HG03432 (cell line): ENCODE measurements at regions not wholly inside any gene's neighbourhood (a gene's known extent, or its start where the extent isn't known, plus 50 kb on each side); places are given as distances from the start of the nearest gene placed in this dataset.
"Not testable (repeated sequence)": the region's sequence is repeated elsewhere in the genome, so short reads cannot be mapped to it uniquely, and the experiment has no call there.

ENCODE experiments used
- ATAC-seq: cut with Tn5 transposase; IDR thresholded peaks from one replicate; pipeline ENCODE4 v1.9.1; 2021; ENCODE audit warnings: mild to moderate bottlenecking, moderate library complexity; ENCODE audit not compliant: unreplicated experiment

- ATAC-seq, result no peak
Observed at GRCh38 chr5:167426501-167426900, 864.9 kb upstream of the WWC1 start.

DNA sequence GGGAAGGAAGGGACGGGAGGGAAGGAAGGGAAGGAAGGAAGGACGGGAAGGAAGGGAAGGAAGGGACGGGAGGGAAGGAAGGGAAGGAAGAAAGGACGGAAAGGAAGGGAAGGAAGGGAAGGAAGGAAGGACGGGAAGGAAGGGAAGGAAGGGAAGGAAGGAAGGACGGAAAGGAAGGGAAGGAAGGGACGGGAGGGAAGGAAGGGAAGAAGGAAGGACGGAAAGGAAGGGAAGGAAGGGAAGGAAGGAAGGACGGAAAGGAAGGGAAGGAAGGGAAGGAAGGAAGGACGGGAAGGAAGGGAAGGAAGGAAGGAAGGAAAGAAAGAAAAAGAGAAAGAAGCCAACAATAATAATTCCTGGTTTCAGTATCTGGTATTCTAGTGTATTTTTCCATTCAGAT, 863.8 kb upstream of the WWC1 start:
- ATAC-seq, result not testable (repeated sequence)

GRCh38 chr5:167440846-167441245, 850.6 kb upstream of the WWC1 start:
- no peak for ATAC-seq

- ATAC-seq, result no peak
Observed at GRCh38 chr5:167442922-167443321, 848.5 kb upstream of the WWC1 start.

DNA sequence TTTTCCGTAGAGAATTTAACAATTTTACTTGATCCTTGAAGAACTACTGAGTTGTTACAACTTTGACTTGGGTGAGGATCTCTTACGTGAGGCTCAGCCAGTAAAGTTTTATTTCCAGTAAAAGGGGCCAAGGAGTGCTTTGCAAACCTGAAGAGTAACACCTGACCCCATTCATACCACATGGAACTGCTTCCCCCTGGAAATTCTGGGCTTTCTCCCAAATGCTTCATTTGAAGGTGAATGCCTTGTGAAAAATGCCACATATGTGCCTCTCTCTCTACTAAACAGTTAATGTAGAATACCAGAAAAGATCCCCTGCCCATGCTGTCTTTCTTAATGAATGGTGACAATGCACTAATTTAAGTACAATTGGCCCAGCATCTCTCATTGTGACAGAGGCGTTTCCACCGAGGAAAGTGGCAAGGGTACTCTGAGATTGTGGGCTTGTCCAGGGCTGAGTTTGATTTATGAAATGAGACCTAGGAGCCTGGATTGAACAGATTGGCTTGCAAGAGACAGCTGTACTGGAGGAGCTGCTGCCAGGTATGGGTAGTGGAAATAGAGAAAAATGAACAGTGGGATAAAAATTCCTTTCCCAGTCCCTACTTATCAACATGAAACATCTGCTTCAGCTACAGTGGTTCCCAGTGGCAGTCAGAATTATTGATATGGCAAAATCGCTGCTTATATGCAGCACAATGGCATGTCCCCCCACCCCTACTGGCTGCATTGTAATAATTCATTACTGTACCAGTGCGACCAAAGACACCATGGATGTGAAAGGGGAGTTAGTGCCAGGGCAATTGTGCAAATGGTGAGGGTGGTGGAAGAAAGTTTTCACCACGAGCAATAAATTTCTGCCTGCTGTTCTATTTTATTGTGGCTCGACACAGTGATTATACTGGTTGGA, 843.7 kb upstream of the WWC1 start:
- ATAC-seq, result no peak

- no peak for ATAC-seq
Observed at GRCh38 chr5:167448376-167448775, 843.1 kb upstream of the WWC1 start.

DNA sequence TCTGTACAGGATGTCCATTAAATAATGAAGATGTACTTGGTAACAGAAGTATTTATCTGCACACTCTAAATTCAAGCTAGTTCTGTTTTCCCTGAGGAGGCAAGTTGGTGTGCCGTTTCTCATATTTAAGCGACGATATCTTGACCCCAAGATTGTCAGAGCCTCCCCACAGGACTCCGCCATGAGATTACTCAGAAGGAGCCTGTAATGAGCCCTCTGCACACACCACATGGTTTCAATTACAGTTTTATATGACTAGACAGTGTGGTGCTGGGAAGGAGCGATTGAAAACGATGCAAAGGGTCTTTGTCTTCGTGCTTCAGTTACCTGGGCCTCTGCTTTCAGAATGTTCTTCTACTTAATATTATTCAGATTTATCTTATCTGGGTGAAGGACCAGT, 840.4 kb upstream of the WWC1 start:
- no peak for ATAC-seq

GRCh38 chr5:167452136-167452535, 839.3 kb upstream of the WWC1 start:
- ATAC-seq, result no peak

DNA sequence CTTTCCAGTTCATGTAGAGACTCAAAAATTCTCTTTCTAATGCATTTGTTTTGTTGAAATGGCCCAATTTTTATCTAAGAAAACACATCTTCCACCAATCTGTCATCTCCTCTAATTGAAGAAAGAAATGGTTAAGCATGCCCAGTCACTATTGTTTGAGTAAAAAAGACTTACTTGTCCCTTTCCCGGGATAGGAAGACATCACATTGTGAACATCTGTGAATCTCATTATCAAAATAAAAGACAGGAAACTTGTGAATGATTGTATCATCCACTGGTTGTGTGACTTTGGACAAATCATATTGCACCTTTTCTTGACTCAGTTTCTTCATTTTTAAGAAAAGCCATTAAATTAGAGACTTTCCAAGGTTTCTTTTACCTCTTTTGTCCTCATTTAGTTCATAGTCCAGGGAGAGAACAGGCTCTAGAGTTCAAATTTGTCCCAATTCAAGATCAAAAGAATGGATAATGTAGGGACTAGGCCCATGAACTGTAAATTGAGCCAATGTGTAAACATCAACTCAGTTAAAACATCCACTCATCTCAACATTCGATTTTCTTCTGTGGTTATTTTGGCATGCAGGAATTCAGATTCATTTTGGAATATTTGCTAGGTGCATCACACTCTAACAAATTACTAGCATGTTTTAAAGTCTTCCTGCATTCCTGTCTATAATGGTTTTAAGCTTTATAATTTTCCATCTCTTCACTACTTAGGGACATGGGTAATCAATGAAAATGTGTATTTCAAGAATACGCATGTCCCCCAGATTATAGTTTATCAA, 838.0 kb upstream of the WWC1 start:
- no peak for ATAC-seq

- ATAC-seq, result no peak
Observed at GRCh38 chr5:167458412-167458811, 833.0 kb upstream of the WWC1 start.

DNA sequence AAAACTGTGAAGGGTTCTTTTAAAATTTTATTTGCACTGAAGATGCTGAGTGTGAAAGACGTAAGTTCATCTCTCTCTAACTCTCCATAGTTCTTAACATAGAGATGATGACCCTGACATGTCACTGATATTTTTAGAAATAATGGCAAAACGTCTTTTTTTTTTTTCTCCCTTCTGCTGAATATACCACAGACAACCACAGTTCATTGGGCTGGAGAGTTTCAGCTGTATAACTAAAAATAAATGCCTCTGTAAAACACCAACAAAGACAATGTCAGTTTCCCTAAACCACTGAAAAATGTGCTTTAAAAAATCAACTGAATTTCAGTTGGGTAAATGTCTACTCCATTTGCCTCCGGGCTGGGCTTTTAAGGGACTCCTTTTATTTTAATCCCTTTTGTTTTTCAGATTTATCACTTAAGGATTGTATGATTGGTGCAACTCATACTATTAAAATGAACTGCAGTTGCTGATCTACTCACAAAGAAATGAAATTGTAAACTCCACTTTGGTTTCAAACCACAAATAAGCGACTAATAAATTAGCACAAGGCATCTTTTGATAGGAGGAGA, 830.9 kb upstream of the WWC1 start:
- ATAC-seq, result peak; percentile 55

DNA sequence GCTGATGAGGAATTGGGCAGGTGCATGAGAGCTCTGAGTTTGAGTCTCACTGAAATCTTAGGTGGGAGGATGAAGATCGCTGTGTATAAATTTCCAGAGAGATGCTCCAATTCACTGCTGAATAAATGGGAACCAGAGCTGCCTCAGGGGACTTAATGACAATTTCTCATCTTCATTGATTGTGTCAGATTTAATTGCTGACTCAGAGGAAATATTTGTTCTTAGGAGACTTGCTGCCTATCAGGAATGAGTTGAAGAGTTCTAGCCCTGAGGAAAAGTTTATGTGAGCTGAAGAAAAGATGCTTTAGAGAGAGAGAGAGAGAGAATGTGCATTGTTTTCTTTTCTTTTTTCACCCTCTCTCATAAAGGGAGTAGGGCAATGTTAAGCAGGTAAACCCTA, 827.5 kb upstream of the WWC1 start:
- ATAC-seq, result no peak

DNA sequence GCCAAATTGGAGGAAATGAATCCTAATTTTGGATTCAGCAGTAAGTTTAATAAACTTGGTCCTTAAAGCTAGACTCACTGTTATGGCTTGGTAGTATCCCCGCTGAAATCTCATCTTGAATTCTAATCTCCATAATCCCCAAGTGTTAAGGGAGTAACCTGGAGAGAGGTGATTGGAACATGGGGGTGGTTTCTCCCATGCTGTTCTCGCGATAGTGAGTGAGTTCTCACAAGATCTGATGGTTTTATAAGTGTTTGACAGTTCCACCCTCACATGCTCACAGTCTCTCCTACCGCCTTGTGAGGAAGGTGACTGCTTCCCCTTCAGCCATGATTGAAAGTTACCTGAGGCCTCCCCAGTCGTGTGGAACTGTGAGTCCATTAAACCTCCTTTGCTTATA, 824.5 kb upstream of the WWC1 start:
- no peak for ATAC-seq

DNA sequence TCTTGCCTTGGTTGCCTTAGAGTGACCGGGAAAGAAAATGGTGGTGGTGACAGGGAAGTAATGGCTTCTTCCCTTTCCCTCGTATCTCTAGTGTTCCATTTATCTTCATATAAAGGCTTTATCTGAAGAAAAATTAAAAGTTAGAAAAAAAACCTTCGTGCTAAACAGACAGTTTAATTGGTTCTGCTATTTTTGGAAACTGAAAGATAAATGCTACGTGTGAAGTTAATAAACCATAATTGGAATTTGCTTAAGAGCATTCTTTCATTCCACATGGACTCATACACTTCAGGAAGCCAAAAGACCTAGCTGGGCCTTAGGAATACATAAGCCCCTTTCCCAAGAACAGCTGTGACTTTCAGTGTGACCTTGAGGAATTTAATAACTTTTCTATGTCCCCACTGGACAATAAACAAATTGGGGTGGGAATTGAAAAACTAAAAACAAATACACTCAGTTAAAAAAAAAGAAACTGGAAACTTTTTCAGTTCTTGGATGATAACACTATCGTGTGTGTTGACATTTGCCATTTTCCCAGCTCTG, 818.8 kb upstream of the WWC1 start:
- no peak for ATAC-seq

GRCh38 chr5:167478188-167478587, 813.3 kb upstream of the WWC1 start:
- no peak for ATAC-seq

DNA sequence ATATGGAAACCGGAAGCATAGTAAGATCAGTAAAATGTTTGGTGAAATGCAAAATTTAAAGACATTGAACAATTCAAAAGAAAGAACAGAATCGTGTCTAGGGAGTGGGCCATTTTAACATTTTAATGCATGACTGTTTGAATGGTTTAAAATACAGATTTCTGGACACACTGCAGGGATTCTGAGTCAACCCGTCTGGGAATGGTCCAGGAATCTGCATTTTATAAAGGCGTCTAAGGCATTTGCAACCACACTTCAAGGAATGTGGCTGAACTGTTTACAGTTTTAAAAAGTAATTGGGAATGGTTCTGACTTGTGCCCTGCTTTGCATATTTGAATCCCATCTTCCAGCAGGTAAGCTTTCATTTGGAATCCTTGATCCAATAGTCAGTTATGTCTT, 811.7 kb upstream of the WWC1 start:
- no peak for ATAC-seq

GRCh38 chr5:167481345-167481744, 810.1 kb upstream of the WWC1 start:
- no peak for ATAC-seq

GRCh38 chr5:167482555-167482954, 808.9 kb upstream of the WWC1 start:
- ATAC-seq, result no peak

- ATAC-seq, result no peak
Observed at GRCh38 chr5:167485061-167485774, 806.2 kb upstream of the WWC1 start.

- no peak for ATAC-seq
Observed at GRCh38 chr5:167488371-167488770, 803.1 kb upstream of the WWC1 start.

- peak; percentile 96 for ATAC-seq
Observed at GRCh38 chr5:167489202-167489601, 802.2 kb upstream of the WWC1 start.
